Osteocyte (in vitro differentiated cells): ENCODE measurements at regions not wholly inside any gene's neighbourhood (a gene's known extent, or its start where the extent isn't known, plus 50 kb on each side); places are given as distances from the start of the nearest gene placed in this dataset.

Experiments used
- DNase-seq: peaks from one replicate; pipeline ENCODE4 v3.0.0; 2021; ENCODE audit warnings: mixed read lengths; ENCODE audit not compliant: unreplicated experiment; ENCODE audit errors: extremely low spot score
- H3K27ac Mint-ChIP-seq: one replicate; pipeline ENCODE4 v1.8.0; 2021; ENCODE audit warnings: mild to moderate bottlenecking, mixed read lengths; ENCODE audit not compliant: unreplicated experiment
- H3K27me3 Mint-ChIP-seq: one replicate; pipeline ENCODE4 v1.8.0; 2021; ENCODE audit warnings: mixed read lengths; ENCODE audit not compliant: unreplicated experiment
- H3K36me3 Mint-ChIP-seq: one replicate; pipeline ENCODE4 v1.8.0; 2021; ENCODE audit warnings: mixed read lengths; ENCODE audit not compliant: unreplicated experiment
- H3K4me1 Mint-ChIP-seq: one replicate; pipeline ENCODE4 v1.8.0; 2021; ENCODE audit warnings: mixed read lengths; ENCODE audit not compliant: unreplicated experiment
- H3K4me3 Mint-ChIP-seq: one replicate; pipeline ENCODE4 v1.8.0; 2021; ENCODE audit warnings: mild to moderate bottlenecking, moderate library complexity, mixed read lengths; ENCODE audit not compliant: unreplicated experiment
- H3K9me3 Mint-ChIP-seq: one replicate; pipeline ENCODE4 v1.8.0; 2021; ENCODE audit warnings: mixed read lengths; ENCODE audit not compliant: unreplicated experiment
- CTCF ChIP-seq: fragments of 200-600 bp; sonication (generic); IDR thresholded peaks from 2 replicates; pipeline ENCODE4 v1.5.0; 2021; ENCODE audit warnings: antibody characterized with exemption, mild to moderate bottlenecking, moderate library complexity

- Mint-ChIP-seq H3K9me3 (no peaks in the 10 kb centered on the region), H3K27me3 (no peaks in the 10 kb centered on the region), H3K4me3 (no peak overlapping the region), H3K36me3 (peaks cover 4% of the 10 kb centered on the region), H3K27ac (peak overlapping the region; percentile 84), H3K4me1 (peaks cover 56% of the 10 kb centered on the region)
- TF ChIP-seq CTCF, result no peak
- DNase-seq, result no peak
Observed at GRCh38 chr4:186900984-186901383, 177.3 kb upstream of the FAT1 start.

GRCh38 chr4:186901850-186902249 is 178.2 kb upstream of the FAT1 start:
- peaks cover 57% of the 10 kb centered on the region for H3K4me1 Mint-ChIP-seq
- peaks cover 1% of the 10 kb centered on the region for H3K36me3 Mint-ChIP-seq
- H3K9me3 Mint-ChIP-seq, result no peaks in the 10 kb centered on the region
- H3K4me3 Mint-ChIP-seq, result no peak overlapping the region
- no peaks in the 10 kb centered on the region for H3K27me3 Mint-ChIP-seq
- no peak for DNase-seq
- no peak for TF ChIP-seq CTCF
- H3K27ac Mint-ChIP-seq, result no peak overlapping the region

GRCh38 chr4:186902361-186902760 is 178.7 kb upstream of the FAT1 start:
- no peak overlapping the region for H3K4me3 Mint-ChIP-seq
- no peak for DNase-seq
- no peaks in the 10 kb centered on the region for H3K27me3 Mint-ChIP-seq
- H3K4me1 Mint-ChIP-seq, result peaks cover 57% of the 10 kb centered on the region
- no peak for TF ChIP-seq CTCF
- H3K36me3 Mint-ChIP-seq, result no peaks in the 10 kb centered on the region
- H3K27ac Mint-ChIP-seq, result peak overlapping the region; percentile 75
- H3K9me3 Mint-ChIP-seq, result no peaks in the 10 kb centered on the region

GRCh38 chr4:186904101-186904500 is 180.4 kb upstream of the FAT1 start:
- DNase-seq, result no peak
- Mint-ChIP-seq H3K27ac (peak overlapping the region; percentile 75), H3K36me3 (no peaks in the 10 kb centered on the region), H3K9me3 (no peaks in the 10 kb centered on the region), H3K27me3 (no peaks in the 10 kb centered on the region), H3K4me1 (peaks cover 62% of the 10 kb centered on the region), H3K4me3 (peak overlapping the region; percentile 2)
- no peak for TF ChIP-seq CTCF

DNA sequence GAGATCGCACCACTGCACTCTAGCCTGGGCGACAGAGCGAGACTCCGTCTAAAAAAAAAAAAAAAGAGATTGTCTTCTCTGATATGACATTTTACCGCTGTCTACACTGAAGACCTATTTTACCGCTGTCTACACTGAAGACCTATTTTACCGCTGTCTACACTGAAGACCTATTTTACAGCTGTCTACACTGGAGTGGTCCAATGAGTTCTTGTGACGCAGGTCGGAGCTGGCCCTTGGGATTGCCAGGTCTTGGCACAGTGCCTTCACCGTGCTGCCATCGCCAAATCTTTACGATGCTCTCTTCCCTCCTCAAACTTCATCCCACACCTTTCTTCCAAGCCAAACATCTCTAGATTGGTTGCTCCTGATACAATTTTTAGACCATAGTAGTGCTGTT is 183.1 kb upstream of the FAT1 start:
- Mint-ChIP-seq H3K4me3 (no peak overlapping the region), H3K27me3 (no peaks in the 10 kb centered on the region), H3K27ac (no peak overlapping the region), H3K9me3 (no peaks in the 10 kb centered on the region), H3K4me1 (peaks cover 45% of the 10 kb centered on the region), H3K36me3 (no peaks in the 10 kb centered on the region)
- no peak for TF ChIP-seq CTCF
- no peak for DNase-seq
